Osteocyte (in vitro differentiated cells): ENCODE measurements at regions not wholly inside any gene's neighbourhood (a gene's known extent, or its start where the extent isn't known, plus 50 kb on each side); places are given as distances from the start of the nearest gene placed in this dataset.
A peak's percentile ranks its signal among the peaks of the same experiment; 100 is the strongest.

Experiments
- DNase-seq: peaks from one replicate; pipeline ENCODE4 v3.0.0; 2021; ENCODE audit warnings: mixed read lengths; ENCODE audit not compliant: unreplicated experiment; ENCODE audit errors: extremely low spot score
- H3K27ac Mint-ChIP-seq: one replicate; pipeline ENCODE4 v1.8.0; 2021; ENCODE audit warnings: mild to moderate bottlenecking, mixed read lengths; ENCODE audit not compliant: unreplicated experiment
- H3K27me3 Mint-ChIP-seq: one replicate; pipeline ENCODE4 v1.8.0; 2021; ENCODE audit warnings: mixed read lengths; ENCODE audit not compliant: unreplicated experiment
- H3K36me3 Mint-ChIP-seq: one replicate; pipeline ENCODE4 v1.8.0; 2021; ENCODE audit warnings: mixed read lengths; ENCODE audit not compliant: unreplicated experiment
- H3K4me1 Mint-ChIP-seq: one replicate; pipeline ENCODE4 v1.8.0; 2021; ENCODE audit warnings: mixed read lengths; ENCODE audit not compliant: unreplicated experiment
- H3K4me3 Mint-ChIP-seq: one replicate; pipeline ENCODE4 v1.8.0; 2021; ENCODE audit warnings: mild to moderate bottlenecking, moderate library complexity, mixed read lengths; ENCODE audit not compliant: unreplicated experiment
- H3K9me3 Mint-ChIP-seq: one replicate; pipeline ENCODE4 v1.8.0; 2021; ENCODE audit warnings: mixed read lengths; ENCODE audit not compliant: unreplicated experiment
- CTCF ChIP-seq: fragments of 200-600 bp; sonication (generic); IDR thresholded peaks from 2 replicates; pipeline ENCODE4 v1.5.0; 2021; ENCODE audit warnings: antibody characterized with exemption, mild to moderate bottlenecking, moderate library complexity

- peaks cover 6% of the 10 kb centered on the region for H3K4me1 Mint-ChIP-seq
These were observed 115.4 kb upstream of the ERG start for GRCh38 chr21:38613686-38614085.

GRCh38 chr21:38614558-38614957, 116.3 kb upstream of the ERG start:
- no peak for DNase-seq
- Mint-ChIP-seq H3K27me3 (peaks cover 16% of the 10 kb centered on the region), H3K36me3 (peaks cover 8% of the 10 kb centered on the region), H3K9me3 (no peaks in the 10 kb centered on the region), H3K4me3 (no peak overlapping the region), H3K27ac (no peak overlapping the region), H3K4me1 (peaks cover 6% of the 10 kb centered on the region)
- TF ChIP-seq CTCF = no peak

More at GRCh38 chr21:38613686-38614085, 115.4 kb upstream of the ERG start:
- no peak for TF ChIP-seq CTCF
- Mint-ChIP-seq H3K27me3 (peaks cover 22% of the 10 kb centered on the region), H3K4me3 (no peak overlapping the region), H3K9me3 (peaks cover 6% of the 10 kb centered on the region), H3K36me3 (peaks cover 8% of the 10 kb centered on the region), H3K27ac (no peak overlapping the region)
- DNase-seq = peak; percentile 59

GRCh38 chr21:38619480-38619879, 121.2 kb upstream of the ERG start:
- H3K27me3 Mint-ChIP-seq = peaks cover 2% of the 10 kb centered on the region
- no peak for TF ChIP-seq CTCF
- DNase-seq = no peak
- H3K4me1 Mint-ChIP-seq = peaks cover 13% of the 10 kb centered on the region
- H3K36me3 Mint-ChIP-seq = no peaks in the 10 kb centered on the region
- no peaks in the 10 kb centered on the region for H3K9me3 Mint-ChIP-seq
- H3K4me3 Mint-ChIP-seq = no peak overlapping the region
- H3K27ac Mint-ChIP-seq = no peak overlapping the region

GRCh38 chr21:38619992-38620479, 121.8 kb upstream of the ERG start:
- Mint-ChIP-seq H3K4me3 (no peak overlapping the region), H3K9me3 (no peaks in the 10 kb centered on the region), H3K27ac (no peak overlapping the region), H3K27me3 (peaks cover 2% of the 10 kb centered on the region), H3K4me1 (peaks cover 13% of the 10 kb centered on the region), H3K36me3 (no peaks in the 10 kb centered on the region)
- TF ChIP-seq CTCF = no peak
- DNase-seq = peak; percentile 10

- no peaks in the 10 kb centered on the region for H3K36me3 Mint-ChIP-seq
- no peak overlapping the region for H3K27ac Mint-ChIP-seq
- no peaks in the 10 kb centered on the region for H3K27me3 Mint-ChIP-seq
- H3K4me3 Mint-ChIP-seq = no peak overlapping the region
- peaks cover 13% of the 10 kb centered on the region for H3K4me1 Mint-ChIP-seq
- no peak for TF ChIP-seq CTCF
- no peak for DNase-seq
- H3K9me3 Mint-ChIP-seq = no peaks in the 10 kb centered on the region
These were observed 122.9 kb upstream of the ERG start for GRCh38 chr21:38621132-38621531.
